ENCODE measurements at regions not wholly inside any gene's neighbourhood (a gene's known extent, or its start where the extent isn't known, plus 50 kb on each side); places are given as distances from the start of the nearest gene placed in this dataset.
"Not testable (repeated sequence)": the region's sequence is repeated elsewhere in the genome, so short reads cannot be mapped to it uniquely, and the experiment has no call there.

- DNase-seq (ENCODE audit: low read depth) = no peak
These were observed 1055.1 kb upstream of the GJE1 start for GRCh38 chr6:141077355-141078333.

DNA sequence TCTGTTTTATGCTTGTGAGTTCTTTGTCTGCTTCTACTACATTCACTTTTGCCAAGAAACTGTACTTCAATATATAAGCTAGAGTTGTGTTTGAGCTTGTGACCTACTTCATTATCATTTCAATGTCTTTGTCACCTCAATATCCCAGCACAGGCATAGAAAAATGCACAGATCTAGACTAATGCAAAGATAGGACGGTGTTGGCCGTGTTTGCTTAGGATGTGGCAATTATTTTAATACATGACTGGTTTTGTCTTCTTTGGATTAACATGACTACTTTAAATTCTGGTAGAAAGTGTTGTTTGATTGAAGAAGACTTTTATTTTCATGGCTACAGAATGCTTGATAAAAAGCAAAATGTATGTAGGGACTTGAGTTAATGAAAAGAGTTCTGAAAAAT lies 1075.0 kb upstream of the GJE1 start:
- no peak for DNase-seq (ENCODE audit: low read depth)

- DNase-seq (ENCODE audit: low read depth) = no peak
These were observed 1075.6 kb upstream of the GJE1 start for GRCh38 chr6:141056945-141057625.

GRCh38 chr6:141050471-141050870 lies 1082.3 kb upstream of the GJE1 start:
- no peak for DNase-seq (ENCODE audit: low read depth)

GRCh38 chr6:141048451-141048850 lies 1084.3 kb upstream of the GJE1 start:
- no peak for DNase-seq (ENCODE audit: low read depth)

DNA sequence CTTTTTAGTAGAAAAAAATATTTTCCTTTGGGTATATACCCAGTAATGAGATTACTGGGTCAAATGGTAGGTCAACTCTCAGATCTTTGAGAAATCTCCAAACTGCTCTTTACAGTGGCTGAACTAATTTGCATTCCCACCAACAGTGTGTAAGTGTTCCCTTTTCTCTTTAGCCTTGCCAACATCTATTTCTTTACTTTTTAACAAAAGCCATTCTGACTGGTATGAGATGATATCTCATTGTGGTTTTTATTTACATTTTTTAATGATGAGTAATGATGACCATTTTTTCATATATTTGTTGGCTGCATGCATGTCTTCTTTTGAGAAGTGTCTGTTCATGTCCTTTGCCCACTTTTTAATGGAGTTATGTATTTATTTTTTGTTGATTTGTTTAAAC lies 1086.2 kb upstream of the GJE1 start:
- not testable (repeated sequence) for DNase-seq (ENCODE audit: low read depth)

DNA sequence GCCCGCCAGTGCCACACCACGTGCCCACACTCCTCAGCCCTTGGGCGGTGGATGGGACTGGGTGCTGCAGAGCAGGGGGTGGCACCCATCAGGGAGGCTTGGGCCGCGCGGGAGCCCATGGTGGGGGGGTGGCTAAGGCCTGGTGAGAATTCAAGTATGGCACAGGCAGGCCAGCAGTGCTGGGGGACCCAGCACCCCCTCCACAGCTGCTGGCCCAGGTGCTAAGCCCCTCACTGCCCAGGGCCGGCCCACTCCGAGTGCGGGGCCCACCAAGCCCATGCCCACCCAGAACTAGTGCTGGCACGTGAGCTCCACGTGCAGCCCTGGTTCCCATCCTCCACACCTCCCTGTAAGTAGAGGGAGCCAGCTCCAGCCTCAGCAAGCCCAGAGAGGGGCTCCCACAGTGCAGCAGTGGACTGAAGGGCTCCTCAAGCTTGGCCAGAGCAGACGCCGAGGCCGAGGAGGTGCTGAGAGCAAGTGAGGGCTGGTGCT lies 1091.1 kb upstream of the GJE1 start:
- DNase-seq (ENCODE audit: low read depth) = no peak

GRCh38 chr6:141035312-141036200 lies 1097.2 kb upstream of the GJE1 start:
- DNase-seq (ENCODE audit: low read depth) = no peak

DNA sequence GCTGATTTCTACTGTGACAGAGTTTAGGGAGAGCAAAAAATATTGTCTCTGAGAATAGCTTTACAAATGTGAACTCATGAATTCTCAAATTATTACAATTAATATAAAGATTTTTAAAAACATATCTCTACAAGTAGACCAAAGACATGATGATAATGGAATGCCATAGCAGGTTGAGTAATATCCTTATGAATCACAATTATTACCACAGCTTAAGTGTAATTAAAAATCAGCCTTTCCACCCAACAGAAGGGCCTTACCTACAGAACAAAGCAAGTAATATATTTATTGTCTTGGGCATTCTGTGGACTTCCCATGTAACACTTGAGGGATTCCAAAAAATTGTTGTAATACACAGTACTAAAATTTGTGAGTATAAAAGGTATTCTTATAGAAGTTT lies 1099.6 kb upstream of the GJE1 start:
- DNase-seq (ENCODE audit: low read depth) = no peak

DNA sequence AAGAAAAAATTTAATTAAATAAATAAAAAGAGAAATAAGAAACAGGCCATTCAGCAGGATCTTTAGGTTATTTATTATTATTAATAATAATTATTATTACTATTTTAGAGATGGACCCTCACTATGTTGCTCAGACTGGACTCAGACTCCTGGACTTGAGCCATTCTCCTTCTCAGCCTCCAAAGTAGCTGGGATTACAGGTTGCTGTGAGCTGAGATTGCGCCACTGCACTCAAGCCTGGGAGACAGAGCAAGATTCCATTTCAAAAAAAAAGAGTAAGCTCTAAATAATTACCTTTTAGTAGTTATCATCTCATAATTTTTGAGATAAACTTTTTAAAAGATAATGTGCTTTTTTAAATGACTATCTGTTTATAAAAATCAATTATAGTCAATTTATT lies 1102.8 kb upstream of the GJE1 start:
- DNase-seq (ENCODE audit: low read depth) = no peak

GRCh38 chr6:141028791-141029280 lies 1103.9 kb upstream of the GJE1 start:
- no peak for DNase-seq (ENCODE audit: low read depth)

DNA sequence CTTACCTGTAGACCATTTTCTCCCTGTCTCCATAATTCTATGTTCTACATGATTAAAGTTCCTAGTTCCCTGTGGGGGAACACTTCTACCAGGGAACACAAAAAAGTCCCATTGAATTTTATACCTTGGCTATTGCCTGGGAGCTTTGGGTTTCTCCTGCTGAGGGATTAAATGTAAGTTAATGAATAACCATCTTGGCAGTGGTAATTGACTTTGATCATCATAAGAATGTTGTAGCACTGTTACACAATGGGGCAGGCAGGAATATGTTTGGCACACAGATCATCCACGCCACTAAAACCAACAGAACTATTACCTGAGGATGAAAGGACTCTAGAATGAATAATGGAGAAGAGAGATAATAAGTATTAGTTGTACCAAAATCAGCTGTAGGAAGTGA lies 1106.2 kb upstream of the GJE1 start:
- no peak for DNase-seq (ENCODE audit: low read depth)

GRCh38 chr6:141024526-141024925 lies 1108.2 kb upstream of the GJE1 start:
- no peak for DNase-seq (ENCODE audit: low read depth)

DNA sequence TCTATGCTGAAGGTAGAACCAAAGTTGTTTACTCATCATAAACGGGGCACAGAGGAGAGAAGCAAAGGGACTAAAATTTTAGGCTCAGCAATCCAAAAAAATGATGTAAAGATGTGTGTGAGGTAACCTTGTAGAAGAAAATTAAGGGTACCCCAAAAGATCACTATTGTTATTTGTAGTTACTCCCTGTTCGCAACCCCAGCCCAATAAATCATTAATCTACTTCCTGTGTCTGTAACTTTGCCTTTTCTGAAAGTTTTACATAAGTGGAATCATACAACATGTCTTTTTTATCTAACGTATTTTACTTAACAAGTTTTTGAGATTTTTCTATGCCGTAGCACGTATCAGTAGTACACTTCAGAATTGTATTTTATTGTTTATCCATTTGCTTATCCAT lies 1114.8 kb upstream of the GJE1 start:
- no peak for DNase-seq (ENCODE audit: low read depth)

- DNase-seq (ENCODE audit: low read depth) = no peak
These were observed 1131.8 kb upstream of the GJE1 start for GRCh38 chr6:141000917-141001316.

DNA sequence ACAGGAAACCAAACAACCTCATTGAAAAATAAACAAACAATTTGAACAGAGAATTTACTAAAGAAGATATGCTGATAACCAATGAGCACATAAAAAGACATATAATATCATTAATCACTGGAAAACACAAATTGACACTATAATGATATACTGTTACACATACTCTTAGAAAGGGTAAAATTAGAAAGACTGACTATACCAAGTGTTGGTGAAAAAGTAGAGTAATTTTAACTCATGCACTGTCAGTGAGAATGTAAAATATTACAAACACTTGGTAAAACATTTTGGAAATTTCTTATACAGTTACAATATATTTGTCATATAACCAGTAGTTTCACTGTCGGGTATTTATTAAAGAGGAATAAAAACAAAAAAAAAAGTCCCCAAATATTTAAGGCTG lies 1139.2 kb upstream of the GJE1 start:
- no peak for DNase-seq (ENCODE audit: low read depth)

DNA sequence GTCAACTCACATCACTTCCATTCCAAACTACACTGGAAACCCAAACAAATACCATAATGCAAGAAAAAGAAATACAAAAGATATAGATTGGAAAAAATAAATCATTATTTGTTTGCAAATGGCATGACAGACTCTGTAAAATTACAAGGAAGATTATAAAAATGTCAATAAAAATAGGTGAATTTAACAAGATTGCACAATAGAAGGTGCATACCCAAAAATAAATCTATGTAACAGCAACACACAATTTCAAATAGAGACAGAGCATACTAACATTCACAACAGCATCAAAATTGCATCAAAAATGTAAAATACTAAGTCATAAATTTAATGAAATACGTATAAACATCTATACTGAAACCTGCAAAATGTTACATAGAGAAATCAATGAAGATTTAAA lies 1140.0 kb upstream of the GJE1 start:
- no peak for DNase-seq (ENCODE audit: low read depth)

DNA sequence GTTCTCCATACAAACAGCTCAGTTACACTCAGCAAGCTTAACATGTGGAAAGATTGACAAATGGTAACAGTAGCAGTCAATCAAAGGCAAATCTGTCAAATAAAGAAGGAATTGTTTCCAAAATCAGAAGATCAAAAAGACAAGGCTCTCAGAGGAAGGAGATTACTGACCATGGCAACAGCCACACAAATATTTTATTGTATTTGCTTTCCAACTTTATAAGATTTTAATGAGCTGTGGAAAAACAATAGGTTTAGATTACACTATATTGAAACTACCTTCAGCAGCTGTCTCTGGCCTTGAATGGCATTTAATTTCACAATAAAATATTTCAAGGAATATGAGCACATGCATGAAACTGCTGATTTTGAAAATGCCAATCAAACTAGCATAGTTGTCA lies 1143.9 kb upstream of the GJE1 start:
- peak; percentile 15 for DNase-seq (ENCODE audit: low read depth)

- DNase-seq (ENCODE audit: low read depth) = no peak
These were observed 1145.2 kb upstream of the GJE1 start for GRCh38 chr6:140987364-140988155.

DNA sequence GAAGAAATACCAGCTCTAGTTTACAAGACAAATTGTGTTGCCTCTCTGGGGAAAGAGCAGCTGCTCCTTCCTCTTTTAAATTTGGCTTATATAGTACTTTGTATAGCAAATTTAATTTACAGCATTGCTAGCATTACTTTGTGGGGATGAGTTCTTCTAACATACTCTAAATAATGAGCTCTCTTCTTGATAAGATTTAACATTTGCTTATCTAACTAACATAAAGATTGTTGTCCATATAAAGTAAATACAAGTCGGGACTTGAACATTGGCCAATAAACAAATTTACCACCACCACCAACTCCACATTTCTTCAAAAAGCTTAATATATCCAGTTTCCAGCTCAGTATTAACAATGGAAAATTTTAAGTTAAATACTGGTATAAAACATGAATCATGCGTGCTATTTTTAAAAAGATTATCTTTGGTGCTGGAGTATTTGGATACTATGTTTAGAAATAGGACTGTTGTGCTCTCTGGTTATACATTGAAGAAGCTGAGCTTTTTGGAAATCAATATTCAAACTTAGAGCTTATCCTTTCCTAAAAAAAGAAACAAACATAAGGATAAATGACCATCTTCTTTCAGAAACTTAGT lies 1146.9 kb upstream of the GJE1 start:
- DNase-seq (ENCODE audit: low read depth) = no peak

All from GM04504 (cell line).